IgD-negative memory B cell (primary cell): ENCODE measurements at regions not wholly inside any gene's neighbourhood (a gene's known extent, or its start where the extent isn't known, plus 50 kb on each side); places are given as distances from the start of the nearest gene placed in this dataset.
"Not testable (repeated sequence)": the region's sequence is repeated elsewhere in the genome, so short reads cannot be mapped to it uniquely, and the experiment has no call there.

Experiments used
- H3K27ac Mint-ChIP-seq, 3 donors: one replicate each; pipeline ENCODE4 v1.8.0; 2020 to 2022; ENCODE audit warnings: mild to moderate bottlenecking in 3 of 3, mixed read lengths in 3 of 3, moderate library complexity in 1 of 3
- H3K27me3 Mint-ChIP-seq: one replicate; pipeline ENCODE4 v1.8.0; 2021; ENCODE audit warnings: mixed read lengths
- H3K36me3 Mint-ChIP-seq: one replicate; pipeline ENCODE4 v1.8.0; 2020; ENCODE audit warnings: mild to moderate bottlenecking, mixed read lengths
- H3K4me1 Mint-ChIP-seq, 3 donors: one replicate each; pipeline ENCODE4 v1.8.0; 2020 to 2022; ENCODE audit warnings: mixed read lengths in 3 of 3, mild to moderate bottlenecking in 1 of 3
- H3K4me3 Mint-ChIP-seq, 4 donors: one replicate each; pipeline ENCODE4 v1.8.0; 2020 to 2022; ENCODE audit warnings: mild to moderate bottlenecking in 4 of 4, mixed read lengths in 4 of 4, moderate library complexity in 3 of 4
- H3K9me3 Mint-ChIP-seq, 3 donors: one replicate each; pipeline ENCODE4 v1.8.0; 2020 to 2021; ENCODE audit warnings: mixed read lengths in 3 of 3, mild to moderate bottlenecking in 1 of 3

- peaks cover 5 to 16% (median 6%) of the 10 kb centered on the region in 3 donors for H3K9me3 Mint-ChIP-seq
- H3K27ac Mint-ChIP-seq, H3K4me3 Mint-ChIP-seq, H3K27me3 Mint-ChIP-seq, H3K36me3 Mint-ChIP-seq, H3K4me1 Mint-ChIP-seq: not testable (repeated sequence)
Observed at GRCh38 chr9:2397875-2398274, 223.7 kb upstream of the VLDLR start.

GRCh38 chr9:2401746-2402145 lies 219.8 kb upstream of the VLDLR start:
- peaks cover 10 to 20% (median 17%) of the 10 kb centered on the region in 3 donors for H3K9me3 Mint-ChIP-seq

GRCh38 chr9:2403701-2404100 lies 217.9 kb upstream of the VLDLR start:
- no peak overlapping the region for H3K27ac Mint-ChIP-seq
- H3K4me3 Mint-ChIP-seq: no peak overlapping the region
- H3K36me3 Mint-ChIP-seq: no peaks in the 10 kb centered on the region
- peaks cover 10 to 17% (median 13%) of the 10 kb centered on the region in 3 donors for H3K9me3 Mint-ChIP-seq
- no peaks in the 10 kb centered on the region for H3K4me1 Mint-ChIP-seq
- H3K27me3 Mint-ChIP-seq: peaks cover 2% of the 10 kb centered on the region

More at GRCh38 chr9:2401746-2402145, 219.8 kb upstream of the VLDLR start:
- not testable (repeated sequence) for H3K27me3 Mint-ChIP-seq, H3K27ac Mint-ChIP-seq, H3K4me1 Mint-ChIP-seq, H3K4me3 Mint-ChIP-seq, H3K36me3 Mint-ChIP-seq

- H3K36me3 Mint-ChIP-seq: no peaks in the 10 kb centered on the region
- no peaks in the 10 kb centered on the region for H3K27me3 Mint-ChIP-seq
- H3K27ac Mint-ChIP-seq: no peak overlapping the region
- H3K4me1 Mint-ChIP-seq: no peaks in the 10 kb centered on the region
- H3K9me3 Mint-ChIP-seq: peaks cover 6 to 12% (median 8%) of the 10 kb centered on the region in 3 donors
- no peak overlapping the region for H3K4me3 Mint-ChIP-seq
Observed at GRCh38 chr9:2406252-2406651, 215.3 kb upstream of the VLDLR start.

GRCh38 chr9:2407450-2407849 lies 214.1 kb upstream of the VLDLR start:
- H3K9me3 Mint-ChIP-seq: peaks cover 4 to 12% (median 6%) of the 10 kb centered on the region in 3 donors
- H3K27ac Mint-ChIP-seq: no peak overlapping the region
- no peak overlapping the region for H3K4me3 Mint-ChIP-seq
- H3K36me3 Mint-ChIP-seq: no peaks in the 10 kb centered on the region
- no peaks in the 10 kb centered on the region for H3K27me3 Mint-ChIP-seq
- no peaks in the 10 kb centered on the region for H3K4me1 Mint-ChIP-seq

GRCh38 chr9:2411459-2412215 lies 209.9 kb upstream of the VLDLR start:
- Mint-ChIP-seq H3K27ac (no peak overlapping the region), H3K36me3 (no peaks in the 10 kb centered on the region), H3K27me3 (no peaks in the 10 kb centered on the region), H3K4me1 (no peaks in the 10 kb centered on the region), H3K9me3 (peaks cover 0 to 2% (median 0%) of the 10 kb centered on the region in 3 donors), H3K4me3 (no peak overlapping the region)

GRCh38 chr9:2413160-2413805 lies 208.3 kb upstream of the VLDLR start:
- peaks cover 1% of the 10 kb centered on the region for H3K36me3 Mint-ChIP-seq
- H3K27ac Mint-ChIP-seq: no peak overlapping the region
- H3K27me3 Mint-ChIP-seq: no peaks in the 10 kb centered on the region
- no peaks in the 10 kb centered on the region for H3K4me1 Mint-ChIP-seq
- no peak overlapping the region for H3K4me3 Mint-ChIP-seq
- peaks cover 0 to 2% (median 0%) of the 10 kb centered on the region in 3 donors for H3K9me3 Mint-ChIP-seq

GRCh38 chr9:2414465-2414864 lies 207.1 kb upstream of the VLDLR start:
- H3K9me3 Mint-ChIP-seq: peaks cover 0 to 2% (median 0%) of the 10 kb centered on the region in 3 donors
- no peaks in the 10 kb centered on the region for H3K27me3 Mint-ChIP-seq
- H3K27ac Mint-ChIP-seq: no peak overlapping the region
- H3K4me1 Mint-ChIP-seq: no peaks in the 10 kb centered on the region
- peaks cover 2% of the 10 kb centered on the region for H3K36me3 Mint-ChIP-seq
- no peak overlapping the region for H3K4me3 Mint-ChIP-seq

GRCh38 chr9:2415326-2415725 lies 206.3 kb upstream of the VLDLR start:
- Mint-ChIP-seq H3K27ac (no peak overlapping the region), H3K4me3 (no peak overlapping the region), H3K36me3 (peaks cover 2% of the 10 kb centered on the region), H3K9me3 (peaks cover 0 to 1% (median 0%) of the 10 kb centered on the region in 3 donors), H3K27me3 (peaks cover 1% of the 10 kb centered on the region), H3K4me1 (no peaks in the 10 kb centered on the region)

GRCh38 chr9:2417730-2418129 lies 203.9 kb upstream of the VLDLR start:
- no peaks in the 10 kb centered on the region for H3K4me1 Mint-ChIP-seq

GRCh38 chr9:2418619-2419018 lies 203.0 kb upstream of the VLDLR start:
- Mint-ChIP-seq H3K9me3 (no peaks in the 10 kb centered on the region), H3K36me3 (peaks cover 2% of the 10 kb centered on the region), H3K4me3 (no peak overlapping the region), H3K27ac (no peak overlapping the region), H3K4me1 (no peaks in the 10 kb centered on the region), H3K27me3 (peaks cover 1% of the 10 kb centered on the region)

More at GRCh38 chr9:2417730-2418129, 203.9 kb upstream of the VLDLR start:
- H3K27me3 Mint-ChIP-seq: peaks cover 1% of the 10 kb centered on the region
- H3K9me3 Mint-ChIP-seq: no peaks in the 10 kb centered on the region
- H3K27ac Mint-ChIP-seq: no peak overlapping the region
- no peak overlapping the region for H3K4me3 Mint-ChIP-seq
- peaks cover 2% of the 10 kb centered on the region for H3K36me3 Mint-ChIP-seq

GRCh38 chr9:2419347-2419746 lies 202.2 kb upstream of the VLDLR start:
- Mint-ChIP-seq H3K4me3 (no peak overlapping the region), H3K9me3 (no peaks in the 10 kb centered on the region), H3K4me1 (no peaks in the 10 kb centered on the region)

GRCh38 chr9:2420543-2420942 lies 201.0 kb upstream of the VLDLR start:
- H3K27me3 Mint-ChIP-seq: peaks cover 1% of the 10 kb centered on the region
- no peak overlapping the region for H3K4me3 Mint-ChIP-seq
- H3K36me3 Mint-ChIP-seq: peaks cover 2% of the 10 kb centered on the region
- H3K9me3 Mint-ChIP-seq: no peaks in the 10 kb centered on the region
- H3K4me1 Mint-ChIP-seq: no peaks in the 10 kb centered on the region
- no peak overlapping the region for H3K27ac Mint-ChIP-seq

More at GRCh38 chr9:2419347-2419746, 202.2 kb upstream of the VLDLR start:
- no peak overlapping the region for H3K27ac Mint-ChIP-seq
- peaks cover 2% of the 10 kb centered on the region for H3K36me3 Mint-ChIP-seq
- peaks cover 1% of the 10 kb centered on the region for H3K27me3 Mint-ChIP-seq

GRCh38 chr9:2424619-2425033 lies 197.0 kb upstream of the VLDLR start:
- H3K27me3 Mint-ChIP-seq: peaks cover 1% of the 10 kb centered on the region
- H3K27ac Mint-ChIP-seq: peak overlapping the region in 1 of 3 donors; percentile 88
- H3K36me3 Mint-ChIP-seq: no peaks in the 10 kb centered on the region
- H3K4me1 Mint-ChIP-seq: no peaks in the 10 kb centered on the region
- H3K4me3 Mint-ChIP-seq: no peak overlapping the region
- H3K9me3 Mint-ChIP-seq: no peaks in the 10 kb centered on the region

- H3K27ac Mint-ChIP-seq: no peak overlapping the region
- H3K4me3 Mint-ChIP-seq: no peak overlapping the region
- H3K9me3 Mint-ChIP-seq: no peaks in the 10 kb centered on the region
- H3K27me3 Mint-ChIP-seq: no peaks in the 10 kb centered on the region
- no peaks in the 10 kb centered on the region for H3K36me3 Mint-ChIP-seq
- no peaks in the 10 kb centered on the region for H3K4me1 Mint-ChIP-seq
Observed at GRCh38 chr9:2425676-2426075, 195.9 kb upstream of the VLDLR start.
